Hematopoietic multipotent progenitor cell treated with erythropoietin and hydrocortisone succinate and interleukin-3 and kit ligand, for 17 days (in vitro differentiated cells): ENCODE measurements at regions not wholly inside any gene's neighbourhood (a gene's known extent, or its start where the extent isn't known, plus 50 kb on each side); places are given as distances from the start of the nearest gene placed in this dataset.
"Not testable (repeated sequence)": the region's sequence is repeated elsewhere in the genome, so short reads cannot be mapped to it uniquely, and the experiment has no call there.

ENCODE experiments used
- DNase-seq: peaks from one replicate; pipeline ENCODE4 v3.0.0-alpha.2; 2015; ENCODE audit warnings: low spot score

DNA sequence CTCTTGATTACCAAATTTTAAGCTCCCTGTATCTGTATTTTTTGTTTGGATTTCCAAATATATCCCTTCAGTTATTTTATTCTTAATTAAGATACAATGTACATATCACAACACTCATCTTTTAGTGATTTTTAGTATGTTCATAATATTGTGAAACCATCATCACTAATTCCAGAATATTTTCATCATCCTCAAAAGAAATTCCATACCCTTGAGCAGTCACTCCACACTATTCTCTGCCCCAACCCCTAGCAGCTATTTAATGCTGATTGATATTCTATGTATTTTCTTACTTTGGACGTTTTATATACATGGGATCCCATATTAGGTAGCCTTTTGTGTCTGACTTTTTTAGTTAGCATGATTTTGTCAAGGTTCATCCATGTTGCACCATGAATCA, 127.4 kb upstream of the SLC8A1 start:
- no peak for DNase-seq

DNA sequence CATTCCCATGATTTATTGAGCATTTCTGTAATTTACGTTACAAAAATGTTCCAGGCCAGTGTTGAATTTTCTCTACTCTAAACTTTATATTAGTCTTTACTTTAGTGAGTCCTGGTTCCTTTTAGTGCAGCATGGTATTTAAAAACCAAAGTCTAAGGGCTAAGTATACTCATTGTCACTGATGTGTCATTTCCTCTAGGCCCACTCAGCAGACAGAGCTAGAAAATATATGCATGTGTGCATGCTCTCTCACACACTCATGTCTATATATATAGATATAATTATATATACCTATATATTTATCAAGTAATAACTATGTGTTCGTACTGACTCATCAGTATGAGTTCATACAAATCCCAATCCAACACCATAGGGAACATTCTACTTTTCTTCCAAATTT, 132.5 kb upstream of the SLC8A1 start:
- no peak for DNase-seq

DNA sequence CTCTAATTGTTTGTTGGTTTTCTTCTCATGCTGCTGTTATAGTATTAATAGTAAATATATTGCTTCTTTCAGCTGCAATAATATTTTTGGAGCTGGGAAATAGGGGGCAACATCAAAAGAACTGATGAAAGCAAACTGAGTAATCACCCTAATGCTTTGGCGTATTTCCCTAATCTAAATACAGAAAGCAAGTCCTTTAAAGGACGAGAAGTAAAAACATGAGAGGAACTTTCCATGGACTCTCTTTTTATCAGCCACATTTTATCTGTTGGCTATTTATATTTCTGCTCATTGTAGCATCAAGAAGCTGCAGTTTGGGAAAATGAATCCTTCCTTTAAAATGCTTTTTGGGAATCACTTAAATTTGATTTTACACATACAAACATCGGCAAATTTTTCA, 139.9 kb upstream of the SLC8A1 start:
- DNase-seq, result no peak

DNA sequence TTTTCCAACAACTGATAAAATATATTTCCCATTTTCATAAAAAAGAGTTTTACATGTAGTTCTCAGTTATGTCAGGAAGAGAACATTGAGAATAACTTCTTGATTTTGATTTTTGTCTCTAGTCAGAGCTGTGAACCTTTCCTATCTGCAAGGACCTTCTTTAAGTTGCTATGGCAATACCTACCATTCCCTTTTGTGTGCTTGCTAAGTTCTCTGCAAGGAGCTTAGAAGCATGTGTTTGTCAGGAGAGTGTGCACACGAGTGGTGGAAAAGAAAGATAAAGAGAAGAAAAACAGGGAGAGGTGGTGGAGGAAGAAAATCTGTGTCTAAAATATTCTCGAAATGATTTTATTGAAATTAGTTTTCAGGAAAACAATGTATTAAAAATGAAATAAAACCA, 140.3 kb upstream of the SLC8A1 start:
- DNase-seq, result no peak

DNA sequence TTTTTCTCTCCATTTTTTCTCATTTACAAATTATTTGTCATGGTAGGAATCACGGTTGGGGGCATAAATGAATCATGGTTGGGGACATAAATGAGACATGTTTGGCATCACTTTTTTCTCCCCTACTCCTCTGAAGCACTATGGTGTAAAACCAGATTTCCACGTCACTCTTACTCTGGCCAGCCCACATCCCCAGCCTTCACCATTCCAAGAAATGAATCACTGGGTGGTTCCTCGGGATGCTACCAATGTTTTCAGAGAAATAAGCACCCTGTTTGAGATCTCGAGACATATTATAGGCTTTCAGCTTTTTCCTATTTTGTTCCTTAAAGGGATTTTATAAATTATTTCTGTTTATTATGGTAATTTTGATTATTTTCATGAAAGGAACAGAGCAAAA, 155.0 kb upstream of the SLC8A1 start:
- no peak for DNase-seq

DNA sequence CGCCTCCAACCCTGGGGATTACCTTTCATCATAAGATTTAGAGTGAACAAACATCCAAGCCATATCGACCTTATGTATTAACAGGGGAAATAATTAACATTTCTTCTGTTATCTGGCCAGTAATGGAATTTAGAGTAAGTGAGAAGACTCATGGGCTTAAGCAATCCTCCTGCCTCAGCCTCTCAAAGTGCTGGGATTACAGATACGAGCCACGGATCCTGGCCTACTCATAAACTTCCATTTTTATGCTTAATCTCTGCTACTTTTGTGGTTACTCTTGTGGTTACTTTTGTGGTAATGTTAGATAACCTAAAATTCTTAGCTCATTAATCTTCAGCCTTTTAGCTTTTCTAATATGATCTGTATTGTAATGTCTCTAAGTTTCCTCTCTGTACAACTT, 159.3 kb upstream of the SLC8A1 start:
- no peak for DNase-seq

DNA sequence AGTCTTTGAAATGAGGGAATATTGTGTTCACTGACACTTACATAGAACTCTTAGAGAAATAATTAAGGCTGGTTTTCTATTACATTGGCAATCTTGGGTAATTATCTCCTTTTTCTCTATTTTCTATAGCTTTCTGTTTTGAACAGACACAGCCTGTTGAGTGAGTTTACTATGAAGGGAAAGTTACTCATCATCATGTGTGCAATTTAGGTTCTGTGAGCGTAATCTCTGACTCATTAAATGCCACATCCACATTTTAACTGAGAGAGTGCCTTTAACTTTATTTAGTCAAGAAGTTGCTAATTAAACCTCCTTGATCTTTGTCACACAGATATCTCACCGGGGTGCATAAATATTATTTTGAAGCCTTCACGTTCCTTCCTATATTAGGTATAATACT, 174.0 kb upstream of the SLC8A1 start:
- DNase-seq, result no peak

DNA sequence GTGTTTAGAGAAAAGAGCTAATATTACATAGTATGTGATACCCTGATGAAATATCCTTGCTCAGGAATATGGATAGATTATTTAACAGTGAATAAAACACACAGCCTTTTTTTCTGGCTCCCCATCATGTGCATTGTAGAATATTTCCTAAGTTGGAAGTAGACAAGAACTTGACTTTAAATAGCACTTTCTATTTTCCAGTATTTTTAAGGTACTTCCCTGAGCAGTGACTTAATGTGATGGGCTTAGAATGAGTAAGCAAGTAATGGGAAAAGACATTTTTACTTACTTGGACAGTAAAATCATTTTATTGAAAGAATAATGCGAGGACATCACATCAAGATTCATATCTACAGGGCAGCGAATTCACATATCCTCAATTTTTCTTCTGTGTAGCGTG, 176.7 kb upstream of the SLC8A1 start:
- DNase-seq, result no peak

DNA sequence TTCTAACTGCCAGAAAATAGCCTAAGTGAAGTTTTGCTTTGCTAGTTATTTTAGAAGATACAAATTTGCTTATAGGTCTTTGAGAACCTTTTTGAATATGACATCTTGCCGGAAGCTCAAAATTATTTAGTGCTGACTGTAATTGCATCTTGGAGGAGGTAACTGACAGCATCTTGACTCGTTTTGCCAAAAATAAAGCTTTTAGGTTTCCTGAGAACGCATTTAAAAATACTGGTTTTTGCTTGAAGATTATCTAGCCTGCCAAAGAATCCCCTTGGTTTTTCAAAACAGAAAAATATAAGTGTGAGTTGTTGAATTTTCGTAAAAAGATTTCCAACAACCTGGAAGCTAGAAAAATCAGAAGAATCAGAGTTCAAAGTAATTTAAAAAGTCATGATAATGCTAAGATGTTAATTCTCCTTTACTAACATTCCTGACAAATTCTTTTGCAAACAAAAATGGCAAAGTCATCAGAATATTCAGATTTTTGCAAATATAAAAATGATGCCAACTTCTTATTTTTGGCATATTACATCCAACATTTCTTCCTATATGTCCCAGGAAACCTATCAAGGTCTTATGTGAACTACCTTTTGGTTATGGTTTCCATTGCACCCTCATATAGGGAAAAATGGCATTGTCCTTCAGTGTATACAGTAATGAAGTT, 178.0 kb upstream of the SLC8A1 start:
- DNase-seq, result no peak

DNA sequence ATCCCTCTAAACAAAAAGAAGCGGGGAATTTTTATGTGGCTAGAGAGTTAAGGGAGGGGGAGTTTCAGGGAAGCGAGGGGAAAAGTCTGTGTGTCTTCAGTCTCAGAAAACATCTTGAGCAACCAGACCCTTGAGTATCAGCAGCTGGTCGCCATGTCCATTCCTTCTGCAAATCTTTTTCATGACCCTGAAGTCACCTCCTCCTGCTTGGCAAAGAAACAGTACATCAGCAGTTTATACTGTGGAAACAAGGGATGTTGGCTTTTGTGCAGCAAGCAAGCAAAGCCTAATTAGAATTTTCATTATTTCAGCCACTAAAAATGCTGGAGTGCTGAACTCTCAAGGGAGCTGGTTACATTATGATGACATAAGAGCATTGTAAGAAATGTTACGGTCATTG, 187.4 kb upstream of the SLC8A1 start:
- no peak for DNase-seq

DNA sequence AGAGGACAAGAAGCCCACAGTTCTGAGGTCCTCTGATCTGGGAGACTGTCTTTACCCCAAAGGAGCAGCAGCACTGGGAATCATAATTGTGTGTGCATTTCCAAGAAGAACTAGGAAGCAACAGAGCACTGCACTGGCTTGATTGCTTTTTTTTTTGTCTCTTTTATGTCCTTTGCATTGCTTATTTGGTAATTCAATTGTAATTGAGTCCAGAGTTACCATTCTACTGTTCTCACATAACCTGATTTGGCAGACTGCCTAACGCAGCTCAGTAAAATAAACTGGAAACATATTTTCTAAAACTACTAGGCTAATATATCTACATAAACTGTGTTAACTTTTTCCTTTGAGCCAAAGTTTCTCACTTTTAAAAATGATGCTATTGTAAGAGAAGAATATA, 190.3 kb upstream of the SLC8A1 start:
- DNase-seq, result no peak

DNA sequence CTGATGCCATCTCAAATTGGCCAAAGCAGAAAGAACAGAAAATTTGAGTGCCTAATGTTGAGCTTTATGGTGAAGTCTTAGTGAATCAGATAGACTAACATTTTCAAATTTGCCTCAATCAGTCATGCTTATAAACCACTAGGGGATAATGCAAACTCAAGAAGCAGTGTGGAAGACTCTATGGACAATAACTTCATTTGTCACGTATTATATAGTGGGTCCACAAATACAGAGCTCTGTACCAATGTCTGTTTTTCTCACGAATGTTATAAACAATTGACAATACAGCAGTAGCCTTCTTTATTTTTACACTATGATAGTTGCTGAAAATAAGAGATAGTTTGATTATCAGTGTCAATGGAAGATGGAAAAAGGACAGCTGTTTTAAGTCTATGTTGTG, 190.8 kb upstream of the SLC8A1 start:
- DNase-seq, result no peak

DNA sequence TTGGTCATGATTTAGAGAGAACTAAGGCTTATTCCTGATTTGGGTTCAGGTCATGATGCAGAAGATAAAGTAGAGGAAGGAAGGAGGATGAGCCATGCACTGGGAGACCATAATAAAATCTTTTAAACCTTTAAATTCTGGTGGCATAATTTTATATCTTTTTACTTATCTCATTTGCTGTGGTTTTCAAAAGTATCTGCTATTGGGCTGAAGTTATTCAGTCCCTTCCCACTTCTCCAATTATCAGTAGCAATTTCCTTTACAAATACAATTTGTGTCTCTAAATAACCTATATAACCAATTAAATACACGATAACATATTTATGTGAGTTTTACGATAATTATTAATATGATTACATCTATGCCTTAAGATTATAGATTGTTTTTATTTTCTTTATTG, 194.8 kb upstream of the SLC8A1 start:
- no peak for DNase-seq

DNA sequence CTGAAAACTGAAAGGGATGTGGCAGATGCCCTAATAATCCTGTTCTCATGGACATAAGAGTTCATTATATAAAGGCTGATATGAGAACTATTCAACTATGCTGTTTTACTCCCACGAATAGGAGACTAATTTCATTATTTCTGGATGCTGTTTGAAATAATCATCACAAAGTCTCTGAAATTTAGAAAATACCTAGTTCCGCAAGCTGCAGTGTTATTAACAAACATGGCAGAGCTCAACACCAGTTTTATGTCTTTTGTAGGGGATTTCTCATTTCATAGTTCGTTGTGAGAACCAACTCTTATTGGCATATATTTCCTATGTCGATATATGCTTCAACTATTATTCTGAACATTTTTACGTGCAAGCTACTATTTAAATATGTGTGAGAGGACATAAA, 200.3 kb upstream of the SLC8A1 start:
- no peak for DNase-seq

DNA sequence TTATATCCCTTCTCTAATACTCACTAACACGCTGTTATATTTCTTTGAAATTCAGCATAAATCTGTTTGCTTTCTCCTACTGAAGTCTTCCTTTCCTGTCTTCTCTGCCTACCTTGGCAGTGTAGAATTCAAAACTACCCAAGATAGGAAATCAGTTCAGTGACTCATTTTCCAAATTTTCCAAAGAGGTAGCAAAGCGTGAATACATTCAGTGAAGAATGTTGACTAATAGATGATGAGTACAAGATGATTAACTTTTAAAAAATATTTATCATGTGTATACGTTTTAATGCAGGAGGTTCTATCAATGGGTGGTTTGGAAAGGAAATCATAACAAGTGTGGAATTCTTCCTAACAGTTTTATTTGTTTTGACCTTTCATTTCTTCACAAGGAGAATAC, 201.9 kb upstream of the SLC8A1 start:
- no peak for DNase-seq

DNA sequence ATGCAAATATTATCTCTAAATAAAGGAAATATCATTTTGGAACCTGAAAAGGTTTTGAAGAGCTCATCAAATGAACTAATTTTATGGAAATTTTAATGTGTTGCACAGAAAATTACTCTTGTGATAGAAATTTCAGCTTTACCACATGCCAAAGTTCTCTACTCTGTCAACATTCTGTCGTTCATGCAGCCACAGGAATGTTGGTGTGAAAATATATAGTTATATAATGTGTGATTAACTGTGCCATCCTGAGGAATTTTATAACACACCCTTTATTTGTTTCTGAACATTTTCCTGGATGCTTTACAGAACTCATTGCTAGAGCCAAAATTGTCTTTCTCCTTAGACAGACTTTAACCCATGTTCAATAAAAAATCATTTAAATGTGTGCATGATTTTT, 202.5 kb upstream of the SLC8A1 start:
- DNase-seq, result no peak

DNA sequence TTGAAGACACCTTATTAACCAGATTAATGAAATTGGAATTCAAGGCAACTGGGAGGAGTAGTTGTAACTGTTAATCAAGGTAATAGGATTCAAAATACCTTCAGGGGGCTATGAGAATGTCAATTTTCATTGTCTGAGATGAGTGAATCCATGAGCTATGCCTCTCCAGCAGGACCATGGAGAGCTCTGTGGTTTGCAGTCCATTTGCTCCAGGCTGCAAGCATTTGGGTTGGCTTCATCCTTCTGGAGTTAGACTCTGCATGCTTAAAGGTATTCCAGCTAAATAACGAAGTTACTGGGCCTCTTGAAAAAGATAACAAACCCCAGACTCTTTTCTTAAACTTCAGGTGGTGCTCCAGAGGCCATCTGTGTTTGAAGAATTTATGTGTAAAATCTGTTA, 207.1 kb upstream of the SLC8A1 start:
- no peak for DNase-seq

DNA sequence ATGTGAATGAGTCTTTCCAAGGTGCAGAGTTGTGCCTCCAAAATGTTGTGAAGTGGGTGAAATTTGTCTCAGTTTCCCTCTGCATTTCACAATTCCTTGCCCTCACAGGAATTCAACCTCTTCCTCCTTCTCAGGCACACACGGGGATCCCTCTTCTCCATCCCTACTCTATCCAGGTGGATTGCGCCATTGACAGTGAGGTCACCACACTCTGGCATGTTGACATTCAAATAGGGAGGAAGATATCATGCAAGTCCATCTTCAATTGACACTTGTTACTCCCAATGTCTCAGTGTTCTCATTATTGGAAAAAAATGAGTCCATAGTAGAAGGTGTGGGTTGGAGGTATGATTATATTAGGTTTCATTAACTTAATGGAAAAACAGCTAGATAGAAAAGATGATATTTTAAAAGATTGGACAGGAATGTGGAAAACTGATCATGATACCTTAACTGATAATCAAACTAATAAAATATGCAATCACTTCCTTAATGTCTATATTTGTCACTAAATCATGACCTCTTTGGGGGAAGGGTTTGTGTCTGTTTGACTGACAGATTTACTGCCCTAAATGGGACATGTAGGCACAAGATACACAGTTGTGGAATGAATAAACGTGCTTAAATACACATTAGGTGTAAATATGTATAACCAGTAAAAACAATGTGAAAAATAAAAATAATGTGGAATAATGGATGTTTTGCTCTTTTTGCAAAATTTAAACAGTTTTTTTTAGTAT, 213.8 kb upstream of the SLC8A1 start:
- DNase-seq, result no peak

DNA sequence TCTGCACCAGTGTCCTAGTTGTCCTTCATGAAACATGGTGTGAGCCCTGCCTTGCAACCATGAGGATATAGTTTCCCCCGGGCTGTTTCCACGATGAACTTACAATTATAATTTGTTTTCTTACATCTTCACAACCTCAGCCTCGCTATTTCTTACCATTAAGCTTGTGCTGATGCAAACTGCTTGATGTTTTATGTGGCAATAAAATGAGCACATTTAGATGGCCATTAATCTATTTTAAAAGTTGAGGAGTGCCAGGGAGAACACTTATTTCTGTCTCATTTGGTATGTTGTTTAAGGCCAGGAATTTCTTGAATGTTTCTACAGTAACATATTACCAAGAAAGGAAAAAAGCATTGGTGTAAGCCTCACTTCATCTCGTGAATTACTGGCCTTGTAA, 214.5 kb upstream of the SLC8A1 start:
- DNase-seq, result no peak

DNA sequence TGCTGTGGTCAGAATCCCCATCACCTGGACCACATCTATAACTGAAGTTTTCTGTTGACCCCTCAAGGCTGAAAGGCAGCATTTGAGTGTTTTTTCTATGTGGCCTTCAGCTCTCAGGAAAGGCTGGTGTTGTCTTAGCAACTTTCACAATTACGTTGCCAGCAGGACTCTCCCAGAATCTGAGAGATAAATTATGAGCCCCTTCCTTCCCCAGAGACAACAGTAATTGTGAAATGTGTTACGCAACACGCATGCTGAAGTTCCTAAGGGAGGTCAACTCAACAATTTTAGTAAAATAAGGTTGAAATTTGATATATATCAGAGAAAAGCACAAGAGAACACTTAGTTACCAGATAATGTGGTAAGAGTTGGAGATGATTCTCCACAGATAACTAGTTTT, 216.5 kb upstream of the SLC8A1 start:
- DNase-seq, result no peak

DNA sequence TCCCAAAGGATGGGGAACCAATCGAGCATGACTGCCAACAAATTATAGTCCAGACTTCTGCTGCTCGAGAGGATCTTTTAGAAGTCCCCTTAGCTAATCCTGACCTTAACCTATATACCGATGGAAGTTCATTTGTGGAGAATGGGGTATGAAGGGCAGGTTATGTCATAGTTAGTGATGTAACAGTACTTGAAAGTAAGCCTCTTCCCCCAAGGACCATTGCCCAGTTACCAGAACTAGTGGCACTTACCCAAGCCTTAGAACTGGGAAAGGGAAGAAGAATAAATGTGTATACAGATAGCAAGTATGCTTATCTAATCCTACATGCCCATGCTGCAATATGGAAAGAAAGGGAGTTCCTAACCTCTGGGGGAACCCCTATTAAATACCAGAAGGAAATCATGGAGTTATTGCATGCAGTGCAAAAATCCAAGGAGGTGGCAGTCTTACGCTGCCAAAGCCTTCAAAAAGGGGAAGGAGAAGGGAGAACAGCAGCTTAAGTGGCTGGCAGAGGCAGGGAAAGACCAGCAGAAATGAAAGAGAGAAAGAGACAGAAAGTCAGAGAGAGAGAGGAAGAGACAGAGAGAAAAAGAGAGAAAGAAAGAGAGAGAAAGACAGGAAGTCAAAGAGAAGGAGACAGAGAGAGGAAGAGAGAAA, 224.4 kb upstream of the SLC8A1 start:
- not testable (repeated sequence) for DNase-seq

DNA sequence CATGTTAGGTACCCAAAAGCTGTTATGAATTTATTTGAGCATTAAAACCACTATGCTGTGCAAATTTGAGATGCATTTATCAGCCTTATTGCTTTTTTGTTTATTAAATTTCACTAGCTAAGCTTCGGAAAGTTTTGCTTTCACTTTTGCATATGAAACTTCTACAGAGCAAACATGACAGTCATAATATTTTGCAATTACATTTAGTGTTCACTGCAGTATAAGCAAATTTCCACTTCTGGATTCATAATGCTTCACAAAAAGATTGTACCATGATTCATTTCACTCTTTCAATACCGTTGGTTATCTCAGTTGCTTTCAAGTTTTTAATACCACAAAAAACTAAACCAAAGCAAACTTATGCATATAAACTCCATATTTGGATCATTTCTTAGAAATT, 228.7 kb upstream of the SLC8A1 start:
- no peak for DNase-seq

DNA sequence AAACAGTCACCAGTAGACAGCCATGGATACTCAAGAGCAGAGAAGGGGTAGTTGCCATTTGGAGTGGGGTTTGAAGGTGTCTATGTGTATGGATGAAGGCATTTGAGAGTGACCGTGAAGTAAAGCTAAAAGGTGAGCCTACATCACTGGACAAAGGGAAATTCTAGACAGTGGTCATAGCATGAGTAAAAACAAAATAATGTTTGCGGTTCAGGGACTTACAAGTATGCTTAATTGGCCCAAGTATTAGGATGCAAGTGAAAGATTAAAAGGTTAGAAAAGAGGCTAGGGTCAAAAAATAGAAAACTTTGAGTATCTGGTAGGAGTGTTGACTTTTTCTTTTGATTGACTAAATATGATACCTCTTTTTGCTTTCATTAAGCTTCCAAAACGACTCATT, 238.1 kb upstream of the SLC8A1 start:
- no peak for DNase-seq

DNA sequence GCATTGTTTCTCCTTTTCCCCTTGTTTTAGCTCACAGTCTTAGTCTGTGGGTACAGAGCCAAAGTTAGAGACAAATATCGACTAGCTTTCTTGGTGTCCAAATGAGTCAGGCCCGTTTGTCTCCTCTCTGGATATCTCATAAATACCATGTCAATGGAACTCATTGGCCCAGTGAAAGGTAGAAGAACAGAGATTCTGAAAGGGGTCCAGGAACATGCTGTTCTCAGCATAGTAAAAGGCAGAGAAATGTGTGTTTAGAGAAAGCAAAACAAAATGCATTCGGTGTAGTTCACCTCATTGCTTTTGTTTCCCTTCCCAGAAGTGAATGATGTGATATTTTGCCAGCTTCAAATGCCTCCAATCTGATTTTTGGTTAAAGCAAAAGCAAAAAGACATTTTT, 238.6 kb upstream of the SLC8A1 start:
- no peak for DNase-seq
